ENCODE measurements at regions not wholly inside any gene's neighbourhood (a gene's known extent, or its start where the extent isn't known, plus 50 kb on each side); places are given as distances from the start of the nearest gene placed in this dataset.

DNA sequence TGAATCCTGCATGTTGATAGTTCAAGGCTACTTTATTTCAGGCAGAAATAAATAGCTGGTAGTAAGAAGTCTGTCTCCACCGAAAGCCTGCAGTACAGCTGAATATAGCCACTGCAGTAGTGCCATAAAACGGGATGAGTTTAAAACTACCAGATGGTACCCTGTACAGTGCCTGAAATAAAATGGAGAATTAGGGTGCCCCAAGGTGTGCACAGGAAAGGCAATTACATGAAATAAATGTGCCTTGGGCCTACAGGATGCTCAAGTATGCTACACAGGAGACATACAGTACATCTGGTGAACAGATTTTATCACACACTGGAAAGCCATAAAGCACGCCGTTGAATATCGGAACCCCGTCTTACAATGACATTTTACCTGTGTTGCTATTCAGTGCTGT, 447.7 kb upstream of the HNRNPA3 start:
- peaks cover 21% of the 10 kb centered on the region for H3K27me3 Mint-ChIP-seq
- peaks cover 7% of the 10 kb centered on the region for H3K4me1 Mint-ChIP-seq
- H3K36me3 Mint-ChIP-seq: no peaks in the 10 kb centered on the region
- no peak overlapping the region for H3K27ac Mint-ChIP-seq
- ATAC-seq: no peak
- no peaks in the 10 kb centered on the region for H3K9me3 Mint-ChIP-seq
- no peak overlapping the region for H3K4me3 Mint-ChIP-seq

DNA sequence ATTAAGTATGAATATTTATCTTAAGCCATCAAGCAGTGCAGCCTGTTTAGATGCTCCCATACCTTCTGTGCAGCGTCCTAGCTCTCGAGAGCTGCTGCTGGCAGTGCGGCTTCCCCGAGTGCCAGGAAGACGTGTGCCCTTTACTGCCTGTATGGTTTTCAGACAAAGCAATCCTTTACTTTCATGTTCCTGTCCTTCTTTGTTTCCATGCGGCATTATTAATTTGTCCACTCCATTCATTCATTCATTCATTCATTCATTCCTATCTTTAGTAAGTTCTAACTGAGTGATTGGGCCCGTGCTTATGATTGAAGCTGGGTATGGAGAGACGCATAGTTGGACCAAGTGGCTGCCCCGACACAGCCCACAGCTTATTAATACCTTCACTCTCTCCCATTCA, 446.6 kb upstream of the HNRNPA3 start:
- H3K9me3 Mint-ChIP-seq: no peaks in the 10 kb centered on the region
- peaks cover 21% of the 10 kb centered on the region for H3K27me3 Mint-ChIP-seq
- no peak for ATAC-seq

DNA sequence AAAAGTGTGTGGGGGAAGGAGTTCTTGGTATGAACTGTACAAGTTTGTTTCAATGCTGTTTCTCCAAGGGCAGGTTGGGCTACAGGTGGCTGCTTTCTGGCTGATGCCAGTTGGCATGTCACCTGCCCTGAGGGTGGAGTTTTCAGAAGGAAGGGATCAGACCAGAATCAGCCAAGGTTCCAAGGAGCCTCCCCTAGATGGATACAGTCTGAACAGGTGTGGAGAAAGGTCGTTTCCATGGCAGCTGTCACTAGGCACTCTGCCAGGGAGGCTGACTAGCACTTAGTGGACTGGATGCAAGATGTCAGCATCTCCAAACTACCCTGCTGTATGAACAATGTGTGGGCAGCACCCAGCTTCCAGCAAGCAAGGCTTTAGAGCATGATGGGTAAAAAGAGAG, 444.4 kb upstream of the HNRNPA3 start:
- Mint-ChIP-seq H3K9me3 (peaks cover 10% of the 10 kb centered on the region), H3K27me3 (peaks cover 13% of the 10 kb centered on the region), H3K4me1 (peaks cover 7% of the 10 kb centered on the region), H3K27ac (no peak overlapping the region), H3K4me3 (no peak overlapping the region), H3K36me3 (no peaks in the 10 kb centered on the region)
- ATAC-seq: no peak

More for the DNA sequence above, 446.6 kb upstream of the HNRNPA3 start:
- Mint-ChIP-seq H3K4me3 (no peak overlapping the region), H3K36me3 (no peaks in the 10 kb centered on the region), H3K27ac (no peak overlapping the region), H3K4me1 (peaks cover 7% of the 10 kb centered on the region)

DNA sequence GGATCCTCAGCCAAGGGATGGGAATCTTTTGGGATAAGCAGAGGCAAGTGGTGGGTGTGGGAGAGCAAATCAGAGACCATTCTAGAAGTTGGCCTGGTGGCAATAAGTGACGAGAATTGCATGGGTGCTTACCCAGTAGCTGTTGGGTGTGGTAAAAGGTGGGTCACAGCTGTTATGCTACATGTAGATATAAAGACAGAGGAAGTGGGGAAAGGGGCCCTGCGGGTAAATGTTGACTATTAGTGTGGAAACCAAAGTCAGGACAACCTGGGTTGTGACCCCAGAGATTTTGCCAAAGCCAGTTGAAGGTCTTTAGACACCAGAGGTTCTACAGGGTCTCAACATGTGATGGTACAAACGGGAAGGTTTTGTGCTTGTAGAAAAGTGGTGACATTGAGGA, 443.6 kb upstream of the HNRNPA3 start:
- no peak overlapping the region for H3K27ac Mint-ChIP-seq
- H3K36me3 Mint-ChIP-seq: no peaks in the 10 kb centered on the region
- H3K27me3 Mint-ChIP-seq: peaks cover 13% of the 10 kb centered on the region
- H3K9me3 Mint-ChIP-seq: peaks cover 16% of the 10 kb centered on the region
- ATAC-seq: no peak
- peaks cover 7% of the 10 kb centered on the region for H3K4me1 Mint-ChIP-seq
- no peak overlapping the region for H3K4me3 Mint-ChIP-seq

DNA sequence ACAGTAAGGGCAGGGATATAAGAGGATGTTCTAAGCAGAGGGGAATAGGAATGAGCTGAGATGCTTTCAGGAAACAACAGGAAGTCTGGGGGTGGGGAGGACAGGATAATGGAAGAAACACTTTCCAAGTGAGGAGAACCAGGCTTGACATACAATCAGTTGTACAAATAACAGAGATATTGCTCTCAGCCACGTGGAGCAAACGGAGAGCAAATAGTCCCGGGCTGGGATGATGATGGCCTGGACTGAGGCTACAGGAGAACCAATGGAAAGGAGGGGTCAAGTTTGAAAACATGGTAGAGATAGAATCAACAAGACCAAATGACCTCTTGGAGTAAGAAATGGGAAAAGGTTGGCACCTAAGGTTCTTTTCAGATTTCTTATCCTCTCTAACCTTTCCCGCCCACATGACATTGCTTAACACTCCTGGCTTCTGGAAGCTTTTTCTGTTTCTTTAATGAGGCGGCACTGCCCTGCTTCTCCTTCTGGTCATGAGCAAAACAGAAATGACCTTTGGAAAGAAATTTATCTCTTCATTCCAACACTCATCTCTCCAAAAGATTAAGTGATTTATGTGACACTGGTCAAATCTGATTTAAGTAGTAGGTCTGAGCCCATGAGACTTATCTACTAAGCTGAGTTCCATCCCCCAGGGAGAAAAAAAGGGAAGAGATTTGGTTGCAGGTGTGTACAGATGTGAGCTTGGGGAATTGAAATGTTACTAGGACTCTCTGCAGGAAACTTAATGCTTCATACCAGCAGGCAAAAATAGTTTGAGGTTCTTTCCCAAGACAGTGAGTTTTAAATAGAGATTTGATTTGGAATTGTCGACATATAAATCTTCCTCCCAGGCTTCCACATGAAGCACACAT, 442.9 kb upstream of the HNRNPA3 start:
- Mint-ChIP-seq H3K36me3 (no peaks in the 10 kb centered on the region), H3K4me1 (peaks cover 7% of the 10 kb centered on the region), H3K9me3 (peaks cover 16% of the 10 kb centered on the region), H3K27me3 (peaks cover 13% of the 10 kb centered on the region), H3K4me3 (no peak overlapping the region), H3K27ac (no peak overlapping the region)
- ATAC-seq: no peak

DNA sequence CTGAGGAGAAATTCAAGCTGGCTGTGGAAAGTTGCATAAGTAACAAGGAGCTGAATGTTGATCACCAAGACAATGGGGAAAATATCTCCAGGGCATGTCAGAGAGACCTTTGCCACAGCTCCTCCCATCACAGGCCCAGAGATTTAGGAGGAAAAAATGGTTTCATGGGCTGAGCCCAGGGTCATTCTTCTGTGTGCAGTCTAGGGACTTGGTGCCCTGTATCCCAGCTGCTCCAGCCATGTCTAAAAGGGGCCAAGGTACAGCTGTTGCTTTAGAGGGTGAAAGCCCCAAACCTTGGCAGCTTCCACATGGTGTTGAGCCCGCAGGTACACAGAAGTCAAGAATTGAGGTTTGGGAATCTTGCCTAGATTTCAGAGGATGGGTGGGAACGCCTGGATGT, 439.8 kb upstream of the HNRNPA3 start:
- peaks cover 7% of the 10 kb centered on the region for H3K4me1 Mint-ChIP-seq
- ATAC-seq: no peak
- H3K36me3 Mint-ChIP-seq: no peaks in the 10 kb centered on the region
- no peak overlapping the region for H3K4me3 Mint-ChIP-seq
- no peaks in the 10 kb centered on the region for H3K27me3 Mint-ChIP-seq
- H3K9me3 Mint-ChIP-seq: peaks cover 16% of the 10 kb centered on the region
- no peak overlapping the region for H3K27ac Mint-ChIP-seq

DNA sequence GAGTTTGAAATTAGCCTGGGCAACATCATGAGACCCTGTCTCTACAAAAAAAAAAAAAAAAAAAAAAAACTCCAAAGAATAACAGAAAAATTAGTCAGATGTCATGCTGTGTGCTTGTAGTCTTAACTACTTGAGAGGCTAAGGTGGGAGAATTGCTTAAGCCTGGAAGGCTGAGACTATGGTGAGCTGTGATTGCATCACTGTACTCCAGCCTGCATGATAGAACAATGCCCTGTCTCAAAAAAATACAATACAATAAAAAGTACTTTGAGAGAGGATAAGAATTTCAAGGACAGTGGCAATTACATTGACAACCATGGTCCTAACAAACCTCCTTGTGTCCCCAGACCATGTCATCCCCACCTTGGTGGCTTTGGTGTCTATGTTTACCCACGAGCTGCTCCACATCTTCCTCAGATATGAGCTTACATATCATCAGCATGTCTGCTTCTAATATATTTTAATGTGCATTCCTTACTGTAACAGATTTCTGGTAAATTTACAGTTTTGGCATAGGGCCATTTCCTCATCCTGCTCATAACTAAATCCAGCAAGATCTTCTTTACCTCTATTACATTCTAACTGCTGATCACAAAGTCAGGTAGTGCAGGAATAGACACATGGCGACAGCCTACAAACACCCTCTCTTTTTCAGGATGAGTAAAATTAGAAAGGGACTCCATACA, 437.7 kb upstream of the HNRNPA3 start:
- Mint-ChIP-seq H3K4me3 (no peak overlapping the region), H3K9me3 (peaks cover 17% of the 10 kb centered on the region), H3K27me3 (no peaks in the 10 kb centered on the region), H3K4me1 (no peaks in the 10 kb centered on the region), H3K27ac (no peak overlapping the region), H3K36me3 (no peaks in the 10 kb centered on the region)
- no peak for ATAC-seq

DNA sequence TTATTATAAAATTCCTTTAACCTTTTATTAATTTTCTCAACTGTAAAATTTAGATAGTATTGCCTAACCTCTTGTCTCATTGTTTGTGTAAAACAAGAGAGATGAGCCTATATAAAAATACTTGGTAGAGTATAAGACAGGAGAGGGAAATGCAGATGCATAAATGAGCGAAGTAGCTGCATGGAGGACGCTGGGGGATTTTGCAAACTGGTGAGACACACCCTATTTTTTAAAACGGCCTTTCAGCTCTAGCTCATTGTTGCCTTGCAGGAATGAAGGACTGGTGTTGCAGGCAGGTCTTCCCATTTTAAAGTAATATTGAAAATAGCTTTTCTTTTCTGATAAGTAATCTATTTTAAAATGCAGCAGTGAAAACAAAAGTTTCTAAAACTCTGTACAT, 435.3 kb upstream of the HNRNPA3 start:
- no peak overlapping the region for H3K4me3 Mint-ChIP-seq
- H3K27ac Mint-ChIP-seq: no peak overlapping the region
- no peaks in the 10 kb centered on the region for H3K27me3 Mint-ChIP-seq
- peaks cover 8% of the 10 kb centered on the region for H3K4me1 Mint-ChIP-seq
- peaks cover 24% of the 10 kb centered on the region for H3K9me3 Mint-ChIP-seq
- no peak for ATAC-seq
- peaks cover 7% of the 10 kb centered on the region for H3K36me3 Mint-ChIP-seq

DNA sequence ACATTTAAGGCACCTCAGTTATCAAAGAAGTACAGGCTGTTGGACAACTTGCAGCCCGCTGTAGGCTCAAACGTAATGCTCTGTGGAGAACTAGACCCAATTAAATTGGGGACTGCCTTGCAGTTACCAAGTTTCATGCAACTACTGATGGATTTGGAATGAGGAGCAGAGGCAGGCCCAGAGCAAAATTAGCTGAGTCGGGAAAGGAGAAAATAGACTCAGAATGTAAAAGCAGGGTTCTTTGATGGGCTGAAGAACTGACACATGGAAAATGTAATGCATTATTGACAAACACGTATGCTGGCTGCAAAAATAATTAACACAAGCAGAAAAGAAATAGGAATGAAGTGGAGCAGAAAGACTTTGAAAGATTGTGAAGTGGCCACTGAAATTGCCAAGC, 432.7 kb upstream of the HNRNPA3 start:
- Mint-ChIP-seq H3K9me3 (peaks cover 10% of the 10 kb centered on the region), H3K4me3 (no peak overlapping the region), H3K36me3 (peaks cover 7% of the 10 kb centered on the region), H3K4me1 (peaks cover 8% of the 10 kb centered on the region), H3K27me3 (no peaks in the 10 kb centered on the region), H3K27ac (no peak overlapping the region)
- no peak for ATAC-seq

DNA sequence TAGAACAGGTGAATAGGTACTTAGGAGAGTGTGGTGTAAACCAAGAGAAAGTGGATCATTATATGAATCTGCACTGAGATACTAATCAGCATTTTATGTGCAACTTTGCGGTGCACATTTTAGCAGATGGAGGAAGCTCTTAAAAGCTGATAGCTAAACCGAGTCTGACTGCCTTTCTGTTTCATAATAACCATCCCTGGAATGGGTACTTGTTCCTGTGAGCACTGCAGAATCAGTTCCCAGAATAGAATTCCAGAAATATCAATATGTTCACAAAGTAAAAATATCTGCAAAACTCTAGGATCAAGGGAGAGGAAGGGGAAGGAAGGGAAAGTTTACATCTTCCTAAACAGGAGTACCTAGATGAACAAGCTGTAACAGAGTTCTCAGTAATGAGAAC, 432.2 kb upstream of the HNRNPA3 start:
- H3K36me3 Mint-ChIP-seq: peaks cover 7% of the 10 kb centered on the region
- no peak for ATAC-seq
- no peak overlapping the region for H3K27ac Mint-ChIP-seq
- peaks cover 8% of the 10 kb centered on the region for H3K4me1 Mint-ChIP-seq
- no peak overlapping the region for H3K4me3 Mint-ChIP-seq
- H3K9me3 Mint-ChIP-seq: peaks cover 10% of the 10 kb centered on the region
- no peaks in the 10 kb centered on the region for H3K27me3 Mint-ChIP-seq

DNA sequence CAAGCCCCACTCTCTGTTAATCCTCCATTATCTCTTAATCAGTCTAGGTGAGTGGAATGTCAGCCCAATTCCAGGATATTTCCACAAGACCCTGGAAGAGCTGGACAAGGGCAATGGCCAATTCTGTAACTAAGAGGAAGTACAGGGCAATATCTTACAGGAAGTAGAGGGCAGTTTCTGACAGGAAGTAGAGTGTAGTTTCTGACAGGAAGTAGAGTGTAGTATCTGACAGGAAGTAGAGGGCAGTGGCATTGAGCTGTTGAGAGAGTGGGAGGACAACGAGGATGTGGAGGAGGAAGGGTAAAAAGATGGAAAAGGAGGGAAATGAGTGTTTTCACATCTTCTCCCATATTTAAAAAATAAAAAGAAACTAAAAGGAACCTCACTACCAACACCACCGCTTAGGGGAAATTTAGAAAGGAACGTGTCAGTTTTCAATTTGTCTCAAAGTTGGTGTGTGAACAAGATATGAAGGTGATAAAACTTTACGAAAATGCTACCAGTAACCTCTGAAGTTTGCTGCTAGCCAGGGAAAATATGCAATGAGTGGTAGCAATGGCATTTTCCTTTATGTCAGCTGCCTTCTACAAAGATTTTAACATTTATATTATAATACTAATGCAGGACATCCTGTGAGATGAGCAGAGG, 430.9 kb upstream of the HNRNPA3 start:
- no peak for ATAC-seq
- Mint-ChIP-seq H3K27ac (no peak overlapping the region), H3K4me3 (no peak overlapping the region), H3K36me3 (peaks cover 7% of the 10 kb centered on the region), H3K27me3 (no peaks in the 10 kb centered on the region), H3K9me3 (peaks cover 10% of the 10 kb centered on the region), H3K4me1 (peaks cover 8% of the 10 kb centered on the region)

DNA sequence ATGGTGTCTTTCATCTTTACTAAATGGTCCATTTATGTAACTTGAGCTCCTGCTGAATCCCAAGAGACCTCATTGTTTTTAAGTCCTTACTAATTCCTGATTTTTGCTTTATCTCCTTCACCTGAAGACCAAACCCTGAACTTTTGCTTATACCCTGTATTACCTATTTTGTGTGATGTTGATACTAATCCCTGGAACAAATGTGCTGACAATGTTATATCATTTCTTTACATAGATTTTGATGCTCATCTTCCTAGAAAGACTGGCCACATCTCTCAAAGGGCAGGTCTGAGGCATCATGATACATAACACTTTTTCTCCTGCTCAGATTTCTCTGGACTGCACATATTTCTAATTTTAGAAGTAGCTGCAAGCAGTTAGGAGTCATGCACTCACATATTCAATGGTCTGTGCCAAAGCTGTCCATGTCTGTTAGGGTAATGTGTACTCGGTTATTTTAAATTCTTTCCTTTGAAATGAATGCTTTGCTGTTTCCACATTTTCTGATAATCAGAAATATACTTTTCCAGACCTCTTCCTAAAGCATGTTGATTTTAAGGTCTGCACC, 427.9 kb upstream of the HNRNPA3 start:
- H3K9me3 Mint-ChIP-seq: peaks cover 10% of the 10 kb centered on the region
- H3K4me1 Mint-ChIP-seq: peaks cover 8% of the 10 kb centered on the region
- H3K4me3 Mint-ChIP-seq: no peak overlapping the region
- no peaks in the 10 kb centered on the region for H3K27me3 Mint-ChIP-seq
- no peak for ATAC-seq
- no peak overlapping the region for H3K27ac Mint-ChIP-seq
- H3K36me3 Mint-ChIP-seq: peaks cover 7% of the 10 kb centered on the region

DNA sequence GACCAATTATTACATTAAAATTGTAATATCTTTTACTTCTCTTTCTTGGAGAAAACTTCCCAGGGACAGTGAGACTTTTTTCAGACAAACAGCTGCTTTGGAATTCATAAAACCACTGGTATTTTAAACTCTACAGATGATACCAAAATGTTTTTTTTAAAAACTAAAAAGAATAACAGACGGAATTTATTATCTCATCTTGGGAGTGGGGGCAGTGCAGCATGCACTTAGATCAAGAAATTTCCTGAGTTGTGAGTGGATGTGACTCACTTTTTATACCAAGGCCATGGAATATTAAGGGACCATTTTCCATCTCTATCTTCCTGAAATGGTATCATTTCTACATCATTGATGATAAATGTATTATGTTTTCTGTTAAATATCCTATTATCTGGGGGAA, 422.8 kb upstream of the HNRNPA3 start:
- Mint-ChIP-seq H3K27me3 (peaks cover 24% of the 10 kb centered on the region), H3K4me3 (no peak overlapping the region), H3K9me3 (no peaks in the 10 kb centered on the region), H3K27ac (no peak overlapping the region), H3K36me3 (no peaks in the 10 kb centered on the region), H3K4me1 (no peaks in the 10 kb centered on the region)
- ATAC-seq: no peak

DNA sequence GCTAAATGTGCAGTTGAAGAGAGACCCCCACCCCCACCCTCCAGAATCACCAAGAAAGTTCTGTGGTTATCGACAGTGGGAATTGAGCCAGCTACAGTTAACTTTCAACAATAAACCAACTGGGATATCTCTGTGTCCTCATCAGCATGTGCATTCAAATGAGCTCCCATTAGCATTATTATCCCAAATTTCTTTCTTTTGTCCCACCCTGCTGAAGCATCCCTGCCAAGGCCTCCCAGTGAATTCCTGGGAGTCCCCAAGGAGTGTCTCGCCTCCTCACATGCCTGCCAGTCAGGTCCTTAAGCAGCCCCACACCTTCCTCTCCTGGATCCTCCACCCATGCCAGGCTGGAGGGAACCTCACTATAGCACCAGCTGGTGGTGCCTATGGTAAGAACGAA, 422.1 kb upstream of the HNRNPA3 start:
- ATAC-seq: peak; percentile 25
- Mint-ChIP-seq H3K36me3 (no peaks in the 10 kb centered on the region), H3K9me3 (no peaks in the 10 kb centered on the region), H3K4me3 (no peak overlapping the region), H3K27ac (no peak overlapping the region), H3K27me3 (peaks cover 24% of the 10 kb centered on the region), H3K4me1 (no peaks in the 10 kb centered on the region)

DNA sequence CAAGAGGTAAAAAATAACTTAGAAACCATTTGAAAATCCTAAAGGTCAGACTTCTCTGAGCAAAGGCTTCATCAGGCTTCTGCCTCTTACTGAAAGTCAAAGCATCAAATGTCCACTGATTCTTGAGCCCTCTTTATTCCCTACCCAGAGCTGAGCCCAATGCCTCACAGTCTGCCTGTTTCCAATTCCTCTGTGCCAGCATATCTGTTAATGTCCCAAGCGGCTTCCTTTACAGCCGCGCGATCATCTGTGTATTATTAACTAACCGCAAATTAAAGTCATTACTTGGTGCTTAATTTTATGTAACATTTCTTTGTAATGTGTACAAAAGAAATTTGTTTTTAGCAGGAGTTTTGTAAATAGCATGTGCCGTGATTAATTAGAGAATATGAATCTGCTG, 418.8 kb upstream of the HNRNPA3 start:
- Mint-ChIP-seq H3K27ac (no peak overlapping the region), H3K4me3 (no peak overlapping the region), H3K4me1 (no peaks in the 10 kb centered on the region), H3K27me3 (peaks cover 24% of the 10 kb centered on the region), H3K36me3 (no peaks in the 10 kb centered on the region), H3K9me3 (no peaks in the 10 kb centered on the region)
- no peak for ATAC-seq
